Erythroblast (primary cell): ENCODE measurements at regions not wholly inside any gene's neighbourhood (a gene's known extent, or its start where the extent isn't known, plus 50 kb on each side); places are given as distances from the start of the nearest gene placed in this dataset.

Source experiments
- DNase-seq, 2 experiments: peaks; one replicate each; lab custom pipeline; 2025; lab: John Stamatoyannopoulos, UW
- GATA1 ChIP-seq: IDR thresholded peaks from 2 replicates; pipeline ENCODE4 v1.6.1; 2011; ENCODE audit warnings: low read depth, mild to moderate bottlenecking, control low read depth, low read length, moderate library complexity
- POLR2A ChIP-seq: IDR thresholded peaks from 2 replicates; pipeline ENCODE4 v1.6.1; 2011; ENCODE audit warnings: mild to moderate bottlenecking, low read length

DNA sequence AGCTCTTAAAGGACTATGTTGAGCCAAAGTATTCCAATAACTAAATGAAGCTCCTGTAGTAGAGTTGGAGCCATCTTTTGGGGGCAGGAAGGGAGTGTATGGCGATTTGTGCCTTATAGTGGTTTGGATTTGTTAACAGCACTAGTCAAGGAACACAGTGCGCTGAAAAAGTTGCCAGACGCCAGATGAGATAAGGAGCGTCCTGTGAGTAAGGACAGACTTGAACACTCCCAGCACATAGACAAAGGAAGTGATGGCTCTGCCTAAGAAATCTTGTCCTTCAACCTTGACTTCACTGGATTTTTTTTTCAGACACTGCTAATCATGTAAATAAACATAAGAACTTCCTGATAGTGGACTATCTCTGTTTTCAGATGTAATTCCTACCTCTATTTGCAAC, 136.9 kb downstream of the TRMT11 start:
- TF ChIP-seq GATA1, result no peak
- peak; percentile 20 for TF ChIP-seq POLR2A
- DNase-seq, result peak; percentile 66 to 89

DNA sequence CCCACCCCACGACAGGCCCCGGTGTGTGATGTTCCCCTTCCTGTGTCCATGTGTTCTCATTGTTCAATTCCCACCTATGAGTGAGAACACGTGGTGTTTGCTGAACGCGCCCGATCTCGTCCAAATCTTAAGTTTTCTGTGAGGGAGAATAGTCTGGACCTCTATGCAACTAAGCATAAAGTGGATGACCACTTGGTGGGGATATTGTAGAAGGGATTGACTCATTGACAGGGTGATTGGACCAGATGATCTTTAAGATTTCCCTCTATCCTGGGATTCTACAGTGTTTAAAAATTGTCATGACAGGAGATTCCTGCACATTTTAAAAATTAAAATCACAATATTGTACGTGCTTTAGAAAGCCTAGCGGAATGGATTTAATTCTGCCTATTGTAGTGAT, 141.3 kb downstream of the TRMT11 start:
- TF ChIP-seq GATA1, result no peak
- TF ChIP-seq POLR2A, result no peak
- DNase-seq, result no peak

DNA sequence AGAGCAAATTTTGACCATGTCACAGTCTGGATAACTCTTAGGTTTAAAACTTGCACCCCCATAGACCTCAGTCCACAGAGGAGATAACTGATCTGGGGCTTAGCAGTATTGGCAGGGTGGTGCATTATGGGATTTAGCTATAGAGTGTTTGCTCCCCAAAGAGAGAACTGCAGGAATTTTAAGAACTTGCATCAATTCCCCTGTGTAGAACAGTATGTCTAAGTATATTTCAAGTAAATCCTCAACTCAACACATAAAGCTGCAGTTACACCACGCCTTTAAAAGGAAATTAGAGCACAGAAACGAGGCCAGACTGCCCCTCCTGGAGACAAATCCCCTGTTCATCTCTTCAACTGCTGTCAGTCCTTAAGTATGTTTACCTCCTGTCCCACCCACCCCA, 144.9 kb downstream of the TRMT11 start:
- no peak for TF ChIP-seq GATA1
- no peak for TF ChIP-seq POLR2A

DNA sequence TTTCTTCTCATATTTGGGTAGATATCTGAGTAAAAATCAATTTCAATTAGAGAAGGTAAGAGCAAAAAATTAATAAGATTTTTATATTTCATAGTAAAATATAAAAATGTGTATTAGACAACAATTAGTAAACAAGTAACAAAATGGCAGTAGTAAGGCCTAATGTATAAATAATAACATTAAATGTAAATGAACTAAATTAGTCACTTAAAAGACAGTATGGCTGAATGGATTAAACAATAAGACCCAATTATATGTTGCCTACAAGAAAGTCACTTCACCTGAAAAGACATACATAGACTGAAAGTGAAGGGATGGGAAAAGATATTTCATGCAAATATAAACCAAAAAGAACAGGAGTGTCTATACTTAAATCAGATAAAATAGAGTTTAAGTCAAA, 147.6 kb downstream of the TRMT11 start:
- no peak for DNase-seq
- no peak for TF ChIP-seq POLR2A
- TF ChIP-seq GATA1, result no peak

More for the DNA sequence above, 144.9 kb downstream of the TRMT11 start:
- DNase-seq, result no peak

GRCh38 chr6:126134491-126134890, 148.2 kb downstream of the TRMT11 start:
- TF ChIP-seq GATA1 (no peak), POLR2A (no peak)
- DNase-seq, result no peak

GRCh38 chr6:126140015-126140414, 153.7 kb downstream of the TRMT11 start:
- no peak for DNase-seq
- TF ChIP-seq GATA1 (no peak), POLR2A (no peak)

GRCh38 chr6:126143761-126144251, 157.5 kb downstream of the TRMT11 start:
- no peak for DNase-seq
- TF ChIP-seq POLR2A (no peak), GATA1 (no peak)

- TF ChIP-seq GATA1 (no peak), POLR2A (no peak)
These were observed 159.0 kb downstream of the TRMT11 start for GRCh38 chr6:126145351-126145750.

GRCh38 chr6:126147291-126147815, 161.0 kb downstream of the TRMT11 start:
- TF ChIP-seq POLR2A, result no peak
- no peak for TF ChIP-seq GATA1
- DNase-seq, result no peak

More at GRCh38 chr6:126145351-126145750, 159.0 kb downstream of the TRMT11 start:
- no peak for DNase-seq

DNA sequence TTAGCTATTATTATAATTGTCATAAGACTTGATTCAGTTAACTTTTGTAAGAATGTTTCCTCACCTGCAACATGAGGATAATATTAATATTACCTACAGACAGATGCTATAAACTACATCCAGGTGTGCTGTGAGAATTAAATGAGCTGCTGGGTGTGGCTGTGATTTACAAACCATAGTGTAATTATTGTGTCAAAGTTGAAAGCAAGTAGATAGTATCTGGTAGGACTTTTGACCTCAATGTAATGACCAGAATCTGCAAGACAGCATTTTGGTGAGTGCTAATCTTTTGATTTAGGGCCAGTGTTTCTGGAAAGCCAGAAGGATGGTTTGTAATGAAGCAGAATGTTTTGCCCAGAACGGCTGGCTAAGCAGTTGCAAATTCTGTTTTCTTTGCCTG, 162.5 kb downstream of the TRMT11 start:
- TF ChIP-seq GATA1 (no peak), POLR2A (no peak)

DNA sequence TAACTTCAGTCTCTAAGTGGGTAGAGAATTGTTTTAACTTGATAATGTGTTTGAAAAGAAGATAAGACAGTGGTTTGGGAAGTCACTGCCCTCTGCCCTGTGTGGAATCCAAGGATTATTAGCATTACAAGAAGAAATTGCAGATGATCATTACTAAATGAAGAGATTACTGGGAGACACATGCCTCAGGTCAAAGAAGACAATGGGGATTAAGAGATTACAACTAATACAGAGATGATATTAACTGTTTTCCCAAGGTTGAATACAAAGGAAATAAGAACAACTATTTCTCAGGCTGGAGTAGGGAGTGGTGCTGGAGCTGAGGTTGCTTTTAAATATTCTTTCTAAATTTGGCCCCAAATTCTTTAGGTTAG, 166.0 kb downstream of the TRMT11 start:
- TF ChIP-seq GATA1 (no peak), POLR2A (no peak)
- DNase-seq, result no peak

More for the DNA sequence above, 162.5 kb downstream of the TRMT11 start:
- no peak for DNase-seq

GRCh38 chr6:126153661-126154060, 167.3 kb downstream of the TRMT11 start:
- no peak for DNase-seq
- no peak for TF ChIP-seq POLR2A
- TF ChIP-seq GATA1, result no peak

DNA sequence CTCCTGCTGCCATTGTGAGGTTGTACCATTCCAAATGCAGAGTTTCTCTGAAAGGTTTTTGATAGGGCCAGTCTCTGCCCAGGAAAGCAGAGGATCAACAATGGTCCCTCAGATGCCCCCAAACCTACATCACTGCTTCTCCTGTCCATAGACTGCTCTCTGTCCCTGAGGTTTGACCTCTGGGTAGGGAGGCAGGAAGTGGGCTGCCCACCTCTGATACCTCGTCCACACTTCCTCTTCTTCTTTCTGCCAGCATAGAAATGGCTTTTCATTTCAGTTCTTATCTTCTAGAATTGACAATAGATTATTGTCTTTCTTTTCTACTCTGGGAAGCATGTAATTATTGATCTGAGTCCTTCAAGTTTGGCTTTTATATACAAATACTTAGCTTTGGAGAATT, 170.6 kb downstream of the TRMT11 start:
- no peak for DNase-seq
- TF ChIP-seq POLR2A, result no peak
- TF ChIP-seq GATA1, result no peak

GRCh38 chr6:126167726-126168125, 172.2 kb upstream of the CENPW start:
- no peak for TF ChIP-seq GATA1
- no peak for TF ChIP-seq POLR2A
- no peak for DNase-seq

DNA sequence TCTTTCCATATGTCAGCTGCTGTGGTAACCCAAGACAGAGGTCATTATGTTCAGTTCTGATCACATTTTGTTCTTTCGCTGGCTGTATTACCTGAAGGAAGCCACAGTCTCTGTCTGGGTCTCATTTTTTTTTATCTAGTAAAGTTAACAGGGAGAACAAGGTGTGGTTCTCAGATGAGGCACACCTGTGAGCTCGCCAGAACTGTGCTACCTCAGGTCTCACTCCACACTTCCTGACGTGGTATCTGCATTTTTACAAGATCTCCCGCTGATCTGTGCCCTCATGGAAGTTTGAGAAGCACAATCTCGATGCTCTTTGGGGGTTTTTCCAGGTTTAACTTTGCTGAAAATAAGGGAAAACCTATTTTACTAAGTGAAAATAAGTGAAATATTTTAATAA, 169.5 kb upstream of the CENPW start:
- TF ChIP-seq GATA1 (no peak), POLR2A (no peak)
- no peak for DNase-seq

DNA sequence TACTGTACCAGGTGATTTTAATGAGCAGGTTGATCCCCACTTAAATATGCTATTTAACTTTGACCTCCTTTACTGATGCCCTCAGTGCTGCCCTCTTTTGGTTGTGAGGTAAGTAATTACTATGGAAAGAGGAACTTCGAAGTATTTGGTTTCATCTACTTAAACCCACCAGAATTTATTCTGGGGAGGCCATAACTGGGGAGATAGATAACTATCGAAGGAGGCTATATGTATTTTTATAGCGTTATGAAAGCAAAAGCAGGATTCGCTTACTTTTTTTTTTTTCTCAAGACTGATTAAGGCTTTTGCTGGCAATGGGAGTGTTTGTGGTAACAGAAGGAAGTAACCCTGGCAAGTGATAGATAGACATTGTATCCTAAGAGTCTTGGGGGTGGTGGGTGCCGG, 168.9 kb upstream of the CENPW start:
- TF ChIP-seq GATA1, result no peak
- TF ChIP-seq POLR2A, result no peak
- DNase-seq, result peak; percentile 72 to 81
